ENCODE measurements at regions not wholly inside any gene's neighbourhood (a gene's known extent, or its start where the extent isn't known, plus 50 kb on each side); places are given as distances from the start of the nearest gene placed in this dataset.

- TF ChIP-seq CTCF (conservative IDR thresholded peaks at IDR 0.05 in 1 of 2, IDR thresholded peaks at IDR 0.05 in 1 of 2; ENCODE audit: low read depth in 1 of 2, low read length in 2 of 2) (no peak), EZH2 (IDR thresholded peaks at IDR 0.05; ENCODE audit: low read length, missing control alignments) (no peak)
These were observed 270.0 kb downstream of the NSG2 start for GRCh38 chr5:174315471-174315870.
